HG03039 (cell line): ENCODE measurements at regions not wholly inside any gene's neighbourhood (a gene's known extent, or its start where the extent isn't known, plus 50 kb on each side); places are given as distances from the start of the nearest gene placed in this dataset.

Experiments
- ATAC-seq: cut with Tn5 transposase; IDR thresholded peaks from one replicate; pipeline ENCODE4 v1.9.1; 2021; ENCODE audit warnings: mild to moderate bottlenecking, moderate library complexity; ENCODE audit not compliant: unreplicated experiment

DNA sequence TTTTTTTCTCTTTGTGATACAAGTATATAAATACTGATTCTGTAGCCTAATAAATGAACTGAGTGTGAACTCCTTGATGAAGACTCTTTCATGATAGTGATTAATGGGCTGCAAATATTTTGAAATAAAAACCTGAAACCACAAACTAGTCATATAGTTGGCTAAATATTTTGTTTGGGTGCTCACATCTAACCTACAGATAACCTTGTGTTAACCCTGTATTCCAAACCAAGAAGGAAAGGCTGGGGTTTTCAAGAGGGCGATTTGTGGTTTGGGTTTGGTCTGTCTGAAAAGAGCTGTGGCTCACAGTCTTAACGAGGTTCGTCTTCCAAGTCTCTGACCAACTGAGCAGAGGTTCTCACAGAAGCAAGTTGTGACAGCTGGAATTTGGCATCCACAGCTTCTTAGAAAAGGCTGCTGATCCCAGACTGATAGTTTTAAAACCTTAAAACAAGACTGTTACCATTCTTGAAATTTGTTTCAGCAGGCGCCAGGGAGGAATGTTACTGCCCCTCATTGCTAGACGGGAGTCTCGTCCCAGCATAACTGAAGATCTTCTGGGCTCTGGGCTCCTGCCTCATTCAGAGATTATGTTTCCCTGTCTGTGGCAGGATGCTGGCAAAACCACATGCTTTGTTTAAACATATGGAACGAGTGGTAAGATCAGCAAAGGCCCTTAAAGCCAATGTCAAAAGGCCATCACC lies 736.4 kb upstream of the MARCKS start:
- no peak for ATAC-seq

DNA sequence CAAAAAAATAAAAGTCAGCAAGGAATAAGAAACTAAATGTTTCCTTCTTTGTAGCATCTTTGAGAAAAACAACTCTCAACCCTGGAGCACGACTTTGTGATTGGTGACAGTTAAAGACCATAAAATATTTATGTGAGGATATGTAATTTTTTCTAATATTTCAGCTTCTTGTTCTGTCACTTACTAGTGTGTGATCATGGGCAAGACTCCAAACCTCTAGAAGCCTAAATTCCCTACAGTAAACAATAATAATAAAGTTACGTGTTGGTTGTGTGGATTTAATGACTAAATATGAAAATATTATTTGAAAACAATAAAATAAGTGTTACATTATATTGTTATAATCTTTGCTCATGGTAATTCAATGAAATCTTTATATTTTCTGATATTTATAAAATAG lies 735.6 kb upstream of the MARCKS start:
- ATAC-seq: no peak

DNA sequence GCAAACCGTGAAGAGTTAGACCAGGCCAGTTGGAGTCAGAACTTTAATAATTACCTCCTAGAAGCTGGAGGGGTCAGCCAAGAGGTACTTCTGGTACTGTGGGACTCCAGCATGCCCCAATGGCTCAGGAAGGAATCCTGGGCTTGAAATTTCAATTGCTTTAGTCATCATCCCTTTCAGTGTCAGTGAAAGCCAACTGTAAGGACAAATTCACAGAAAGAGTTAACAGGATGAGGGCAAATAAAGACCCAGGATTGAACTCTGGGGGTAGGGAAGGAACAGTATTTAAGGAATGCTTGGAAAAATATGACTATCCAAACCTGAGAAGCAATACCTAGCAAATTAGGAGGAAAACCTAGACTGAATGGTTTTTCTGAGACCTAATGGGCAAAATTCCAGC lies 735.1 kb upstream of the MARCKS start:
- no peak for ATAC-seq

DNA sequence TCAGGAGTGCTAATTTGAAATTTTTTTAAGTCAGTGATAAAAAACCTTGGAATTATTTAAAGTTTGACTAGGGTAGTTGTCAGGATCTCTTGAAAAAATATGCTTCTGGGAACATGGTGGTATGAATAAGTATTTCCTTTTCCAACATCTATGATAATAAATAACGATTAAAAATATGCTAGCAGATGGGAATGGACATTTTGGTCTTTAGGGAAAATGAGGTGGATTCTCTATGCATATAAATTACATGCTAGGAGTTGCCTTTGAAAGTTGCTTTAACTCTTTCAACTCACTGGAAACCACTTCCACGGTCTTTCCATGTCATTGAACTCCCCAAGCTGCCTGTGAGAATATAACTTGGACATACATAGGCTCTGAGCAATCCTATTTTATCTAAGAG lies 731.5 kb upstream of the MARCKS start:
- no peak for ATAC-seq

DNA sequence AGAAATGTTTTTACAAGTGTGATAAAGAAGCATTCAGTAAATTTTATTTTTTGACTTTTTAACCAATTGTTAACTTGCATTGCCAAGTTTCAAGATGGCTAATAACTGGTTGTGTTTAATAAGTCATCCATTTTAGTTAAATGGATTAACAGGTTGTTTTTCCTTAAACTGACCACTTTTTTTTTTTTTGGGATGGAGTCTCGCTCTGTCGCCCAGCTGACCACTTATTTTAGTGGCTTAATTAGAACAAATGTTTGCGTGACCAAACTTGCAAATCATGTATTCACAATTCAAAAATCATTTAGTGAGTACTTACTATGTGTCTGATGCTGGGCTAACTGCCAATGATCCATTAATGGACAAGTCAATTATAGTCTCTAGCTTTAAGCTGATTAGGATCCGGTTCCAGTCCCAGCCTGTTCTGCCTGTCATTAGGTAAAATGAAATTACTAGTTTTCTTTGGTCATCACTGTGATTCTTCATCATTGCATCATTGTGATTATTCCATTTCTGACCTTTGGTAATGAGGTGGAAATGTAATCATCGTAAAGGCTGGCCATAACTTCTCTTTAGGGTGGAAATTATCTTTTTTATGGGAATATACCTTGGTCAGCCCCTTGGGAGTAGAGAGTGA lies 729.2 kb upstream of the MARCKS start:
- ATAC-seq: no peak

DNA sequence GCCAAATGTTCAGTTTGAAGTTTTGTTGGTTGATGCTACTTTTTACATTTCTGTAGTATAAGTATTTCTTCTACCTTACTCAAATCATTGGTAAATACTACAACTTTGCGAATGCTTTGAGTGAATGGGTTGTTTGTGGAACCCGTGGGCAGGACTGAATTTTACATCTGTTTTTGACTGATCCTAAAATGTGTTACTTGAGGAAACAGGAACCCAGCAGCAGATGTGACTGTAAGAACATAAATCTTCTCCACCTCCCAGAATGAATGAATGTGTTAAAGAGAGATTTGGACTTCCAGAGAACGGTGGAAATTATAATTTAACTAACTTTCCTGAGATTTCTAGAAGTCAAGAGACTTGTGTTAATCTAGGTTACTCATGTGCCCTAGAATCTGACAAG lies 728.5 kb upstream of the MARCKS start:
- no peak for ATAC-seq

DNA sequence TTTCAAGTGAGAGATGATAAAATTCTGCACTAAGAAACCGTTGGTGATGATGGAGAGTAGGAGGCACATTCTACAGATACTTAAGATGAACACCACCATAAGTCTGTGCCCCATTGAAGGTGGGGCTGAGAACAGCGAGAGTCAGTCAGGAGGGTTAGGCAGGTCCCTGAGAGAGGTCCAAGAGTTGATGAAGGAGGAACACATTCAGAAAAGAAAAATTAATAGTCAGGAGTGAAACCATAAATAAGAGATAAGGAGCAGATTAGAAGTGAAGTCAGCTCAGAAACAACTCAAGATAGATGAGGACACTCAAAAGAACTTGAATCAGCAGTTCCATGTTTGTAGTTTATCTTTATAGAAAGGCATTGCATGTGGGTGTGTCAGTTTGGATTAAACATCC lies 727.2 kb upstream of the MARCKS start:
- ATAC-seq: no peak

DNA sequence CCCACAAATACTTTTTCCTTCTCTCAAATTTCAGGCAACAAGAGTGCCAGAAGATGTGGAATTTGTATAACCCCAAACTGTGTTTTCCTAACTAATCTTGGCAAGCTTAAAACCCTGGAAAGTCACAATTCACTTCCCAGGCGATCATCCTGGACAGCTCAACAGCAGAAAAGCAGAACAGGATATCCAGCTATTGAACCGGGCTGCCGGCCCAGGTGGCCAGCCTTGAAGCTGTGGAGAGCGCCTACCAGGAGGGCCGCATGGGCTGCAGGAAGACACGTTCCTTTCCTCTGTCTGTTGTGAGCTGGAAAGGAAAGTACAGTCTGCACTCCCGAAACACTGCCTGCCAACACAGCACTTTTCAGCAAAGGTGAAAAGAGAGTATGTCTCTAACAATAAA lies 719.7 kb upstream of the MARCKS start:
- no peak for ATAC-seq

DNA sequence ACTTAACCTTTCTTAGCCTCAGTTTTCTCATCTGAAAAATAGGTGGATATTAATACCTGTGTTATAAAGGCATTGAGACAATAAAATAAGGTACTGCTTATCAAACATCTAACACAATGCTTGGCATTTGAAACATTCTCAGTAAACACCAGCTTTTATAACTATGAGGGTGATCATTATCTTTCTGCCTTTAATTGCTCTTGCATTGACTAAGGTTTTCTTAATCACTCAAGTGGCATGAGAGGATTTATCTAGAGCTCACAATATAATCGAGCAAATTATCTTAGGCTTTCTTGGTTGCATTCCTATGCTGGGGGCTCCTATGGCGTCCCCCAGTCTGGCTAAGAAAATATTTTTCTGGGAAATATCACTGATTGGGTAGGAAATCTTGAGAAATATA lies 716.4 kb upstream of the MARCKS start:
- ATAC-seq: no peak

DNA sequence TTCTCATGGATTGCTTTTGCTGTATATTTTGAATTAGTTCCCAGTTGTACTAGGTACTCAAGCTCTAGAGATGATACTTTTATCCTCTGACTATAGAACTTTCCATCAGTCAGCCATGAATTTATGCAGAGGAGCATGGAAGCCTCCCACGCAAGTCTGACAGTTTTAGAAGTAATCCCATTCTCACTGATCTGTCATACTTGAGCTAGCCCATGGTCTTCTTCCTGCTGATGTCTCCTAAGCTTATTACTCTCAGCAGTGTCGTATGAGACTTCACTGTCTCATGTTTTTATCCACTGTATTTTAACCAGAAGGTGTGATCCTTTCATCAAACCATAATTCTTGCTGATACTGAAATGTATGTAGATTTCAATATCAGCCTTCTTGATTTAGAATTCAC lies 715.2 kb upstream of the MARCKS start:
- ATAC-seq: no peak

DNA sequence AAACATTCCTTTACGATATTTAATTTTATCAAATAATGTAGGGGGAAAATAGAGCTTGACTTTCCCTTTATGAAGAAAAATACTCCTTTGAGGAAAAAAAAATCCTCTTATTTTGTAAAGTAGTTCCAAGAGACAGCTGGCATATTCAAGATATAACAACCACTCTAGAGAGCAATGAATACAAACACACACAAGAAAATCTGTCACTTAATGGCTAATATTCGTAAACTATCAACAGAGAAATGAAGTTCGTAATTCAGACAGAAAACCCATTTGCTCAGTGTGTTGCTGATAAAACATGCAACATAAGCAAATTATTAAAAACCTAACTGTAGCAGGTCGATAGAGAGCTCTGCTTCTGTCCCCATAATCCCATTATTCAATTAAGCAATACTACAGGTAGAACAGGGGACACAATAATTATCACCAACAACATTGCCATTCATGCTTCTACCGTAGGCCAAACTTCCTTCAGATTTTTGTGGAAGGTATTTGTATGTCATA lies 714.4 kb upstream of the MARCKS start:
- ATAC-seq: no peak

DNA sequence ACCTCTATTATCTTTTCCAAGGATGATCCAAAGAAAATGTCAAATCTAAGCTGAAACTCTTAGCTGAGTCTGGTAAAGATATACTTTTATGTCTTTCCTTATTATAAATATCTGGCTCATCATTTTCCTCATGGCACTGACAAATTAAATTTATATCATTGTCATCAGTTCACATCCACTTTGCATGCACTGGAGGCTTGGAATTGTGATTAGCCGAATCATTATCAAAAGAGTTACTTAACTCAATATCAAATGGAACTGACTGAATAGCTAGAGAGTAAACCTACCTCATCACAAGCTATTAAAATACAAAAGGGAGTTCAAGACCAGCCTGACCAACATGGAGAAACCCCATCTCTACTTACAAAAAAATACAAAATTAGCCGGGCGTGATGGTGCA lies 713.9 kb upstream of the MARCKS start:
- ATAC-seq: no peak

DNA sequence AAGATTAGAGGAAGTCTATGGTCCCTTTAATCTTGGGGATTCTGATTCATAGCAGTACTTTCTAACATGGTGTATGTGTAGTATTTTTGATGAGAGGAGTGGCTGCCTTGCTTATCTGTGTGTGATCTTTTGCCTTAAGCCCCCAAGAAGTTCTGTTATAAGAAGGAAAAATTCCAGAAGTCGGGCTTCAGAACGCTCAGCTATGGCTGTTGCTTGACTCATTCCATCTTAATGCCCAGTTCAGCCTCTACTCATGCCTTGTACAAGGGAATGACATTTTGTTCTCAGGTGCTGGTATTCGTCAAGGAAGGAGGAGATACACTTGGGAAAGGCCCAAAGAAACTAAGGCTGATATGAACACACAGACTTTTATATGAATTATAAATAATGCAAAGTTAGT lies 713.0 kb upstream of the MARCKS start:
- no peak for ATAC-seq

DNA sequence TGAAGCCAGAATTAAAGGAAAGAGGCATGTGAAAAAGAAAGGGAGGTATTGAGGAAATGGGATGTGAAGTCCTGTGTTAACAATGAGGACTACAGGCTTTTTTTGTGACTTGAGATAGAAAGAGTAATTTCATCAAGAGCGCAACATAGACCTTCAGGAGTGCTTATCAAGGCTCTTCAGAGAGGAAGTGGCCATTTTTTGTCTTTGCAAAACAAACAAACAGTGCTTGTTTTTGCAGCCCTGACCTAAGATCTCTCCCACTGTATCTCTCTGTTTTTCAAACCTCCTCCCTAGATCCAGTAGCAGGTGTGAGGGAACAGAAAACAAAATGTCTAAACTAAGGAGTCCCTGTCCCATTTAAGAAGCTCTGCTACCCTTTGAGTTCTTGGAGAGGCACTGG lies 710.3 kb upstream of the MARCKS start:
- no peak for ATAC-seq

DNA sequence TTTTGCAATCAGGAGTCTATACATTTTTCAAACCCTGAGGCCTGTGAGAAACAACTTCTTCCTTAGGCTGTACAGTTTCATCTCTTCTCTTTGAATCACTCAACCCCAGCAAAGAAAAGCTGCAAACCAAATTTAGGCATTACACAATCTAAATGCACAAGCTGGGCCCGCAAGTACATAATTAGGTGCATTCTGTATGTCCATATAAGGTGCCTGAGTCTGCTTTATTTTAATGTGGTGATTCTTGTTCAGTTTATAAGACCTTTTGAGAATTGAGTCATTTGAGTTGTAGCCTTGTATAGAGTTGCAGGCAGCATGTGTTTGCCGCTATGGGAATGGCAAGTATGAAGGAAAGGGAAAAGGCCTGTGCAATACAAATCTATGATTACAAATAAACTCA lies 709.6 kb upstream of the MARCKS start:
- ATAC-seq: no peak

DNA sequence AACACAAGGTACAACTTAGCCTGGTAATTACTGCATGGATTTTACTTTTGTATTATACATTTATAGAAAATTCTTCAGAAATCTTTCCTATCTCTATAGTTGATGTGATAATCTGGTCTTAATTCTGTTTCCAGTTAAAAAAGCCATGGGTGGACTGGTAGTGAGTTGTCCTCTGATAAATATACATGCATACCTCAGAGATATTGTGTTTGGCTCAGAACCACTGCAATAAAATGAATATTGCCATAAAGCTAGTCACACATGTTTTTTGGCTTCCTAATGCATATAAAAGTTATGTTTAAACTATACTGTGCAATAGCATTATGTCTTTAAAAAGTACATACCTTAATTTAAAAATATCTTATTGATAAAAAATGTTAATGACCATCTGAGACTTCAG lies 708.6 kb upstream of the MARCKS start:
- no peak for ATAC-seq

DNA sequence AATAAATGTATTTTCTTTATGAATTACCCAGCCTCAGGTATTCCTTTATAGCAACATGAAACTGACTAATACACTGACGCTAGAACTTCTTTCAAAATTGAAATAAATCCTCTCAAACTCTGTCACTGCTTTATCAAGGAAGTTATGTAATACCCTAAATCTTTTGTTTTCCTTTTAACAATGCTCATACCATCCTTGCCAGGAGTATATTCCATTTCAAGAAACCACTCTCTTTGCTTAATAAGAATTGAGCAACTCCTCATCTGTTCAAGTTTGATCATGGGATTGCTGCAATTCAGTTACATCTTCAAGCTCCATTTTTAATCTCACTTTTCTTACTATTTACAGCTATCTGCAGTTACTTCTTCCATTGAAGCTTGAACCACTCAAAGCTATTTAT lies 707.6 kb upstream of the MARCKS start:
- no peak for ATAC-seq

DNA sequence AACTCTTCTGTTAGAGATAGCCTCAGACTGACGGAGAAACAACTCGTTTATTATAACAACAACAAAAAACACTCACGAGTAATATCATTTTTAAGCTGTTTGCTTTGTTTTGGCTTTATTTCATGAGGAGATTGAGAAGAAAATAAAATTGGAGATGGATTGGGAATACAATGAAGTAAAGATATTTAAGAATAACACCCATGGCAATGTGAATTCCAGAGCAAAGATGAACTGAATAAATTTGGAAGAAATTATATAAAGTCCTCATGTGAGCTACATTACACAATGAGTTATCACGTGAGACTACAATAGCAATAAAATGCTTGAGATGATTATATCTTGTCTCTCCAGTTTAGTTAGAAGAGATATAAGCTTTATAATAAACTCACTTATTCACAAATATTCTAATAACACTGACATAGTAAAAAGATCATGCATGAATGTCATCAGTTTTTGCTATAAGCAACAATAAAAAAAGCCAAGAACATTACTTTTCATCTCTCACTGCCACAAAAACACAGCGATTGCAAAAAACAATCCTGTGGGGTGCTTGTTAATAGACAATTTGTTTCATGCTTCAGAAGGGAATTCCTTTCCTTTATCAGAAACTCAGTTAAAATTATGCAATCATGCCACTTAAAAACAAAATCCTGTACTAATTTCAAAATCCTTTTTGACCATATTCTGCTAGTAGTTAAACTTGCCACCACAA lies 696.7 kb upstream of the MARCKS start:
- no peak for ATAC-seq

DNA sequence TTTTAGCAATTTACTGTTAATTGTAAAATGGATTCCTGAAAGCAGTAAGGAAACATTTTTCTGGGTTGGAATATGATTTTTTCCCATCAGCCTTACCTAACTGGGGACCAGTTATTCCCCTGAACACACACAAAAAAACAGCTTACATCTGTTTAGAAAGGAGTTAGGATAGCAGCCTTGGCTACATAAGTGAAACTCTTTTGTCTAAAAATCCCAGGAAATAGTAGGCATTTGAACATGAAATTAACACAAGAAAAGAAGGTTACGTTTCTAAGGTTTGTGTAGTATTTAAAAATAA lies 696.2 kb upstream of the MARCKS start:
- no peak for ATAC-seq

DNA sequence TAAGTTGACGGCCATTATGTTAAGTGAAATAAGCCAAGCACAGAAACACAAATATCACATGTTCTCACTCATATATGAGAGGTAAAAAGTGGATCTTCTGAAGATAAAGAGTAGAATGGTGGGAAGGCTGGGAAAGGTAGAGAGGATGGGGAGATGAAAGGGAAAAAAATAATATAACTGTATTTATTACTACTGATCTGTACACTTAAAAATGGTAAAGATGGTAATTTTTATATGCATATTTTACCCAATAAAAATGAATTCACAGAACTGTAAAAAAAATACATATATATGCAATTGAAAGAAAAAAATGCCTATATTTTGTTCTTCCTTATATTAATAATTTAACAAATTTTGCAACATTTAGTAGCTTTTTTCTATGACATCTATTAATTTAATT lies 694.4 kb upstream of the MARCKS start:
- ATAC-seq: no peak

DNA sequence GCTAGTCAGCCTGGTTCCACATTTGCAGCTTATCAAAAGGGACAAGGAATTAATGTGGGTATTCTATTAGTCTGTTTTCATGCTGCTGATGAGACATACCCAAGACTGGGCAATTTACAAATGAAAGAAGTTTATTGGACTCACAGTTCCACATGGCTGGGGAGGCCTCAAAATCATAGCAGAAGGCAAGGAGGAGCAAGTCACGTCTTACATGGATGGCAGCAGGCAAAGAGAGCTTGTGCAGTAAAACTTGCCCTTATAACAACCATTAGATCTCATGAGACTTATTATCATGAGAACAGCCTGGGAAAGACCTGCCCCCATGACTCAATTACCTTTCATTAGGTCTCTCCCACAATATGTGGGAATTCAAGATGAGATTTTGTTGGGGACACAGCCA lies 689.1 kb upstream of the MARCKS start:
- no peak for ATAC-seq

DNA sequence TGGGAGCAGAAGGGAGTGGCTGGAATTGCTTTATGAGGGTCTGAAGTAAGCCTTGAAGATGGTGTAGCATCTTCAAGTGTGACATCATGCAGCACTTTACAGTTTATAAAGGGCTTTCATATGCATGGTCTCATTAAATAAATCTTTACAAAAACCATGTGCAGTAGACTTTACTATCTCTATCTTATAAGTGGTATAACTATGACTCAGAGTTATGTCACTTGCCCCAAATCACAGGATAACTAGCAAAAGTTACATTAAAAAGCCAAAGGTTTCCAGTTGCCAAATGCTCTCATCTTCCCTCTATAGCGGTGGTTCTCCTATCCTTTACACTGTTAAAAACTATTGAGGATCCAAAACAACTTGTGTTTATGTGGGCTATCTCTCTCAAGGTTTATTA lies 687.7 kb upstream of the MARCKS start:
- ATAC-seq: no peak
